ENCODE measurements at regions not wholly inside any gene's neighbourhood (a gene's known extent, or its start where the extent isn't known, plus 50 kb on each side); places are given as distances from the start of the nearest gene placed in this dataset.

DNA sequence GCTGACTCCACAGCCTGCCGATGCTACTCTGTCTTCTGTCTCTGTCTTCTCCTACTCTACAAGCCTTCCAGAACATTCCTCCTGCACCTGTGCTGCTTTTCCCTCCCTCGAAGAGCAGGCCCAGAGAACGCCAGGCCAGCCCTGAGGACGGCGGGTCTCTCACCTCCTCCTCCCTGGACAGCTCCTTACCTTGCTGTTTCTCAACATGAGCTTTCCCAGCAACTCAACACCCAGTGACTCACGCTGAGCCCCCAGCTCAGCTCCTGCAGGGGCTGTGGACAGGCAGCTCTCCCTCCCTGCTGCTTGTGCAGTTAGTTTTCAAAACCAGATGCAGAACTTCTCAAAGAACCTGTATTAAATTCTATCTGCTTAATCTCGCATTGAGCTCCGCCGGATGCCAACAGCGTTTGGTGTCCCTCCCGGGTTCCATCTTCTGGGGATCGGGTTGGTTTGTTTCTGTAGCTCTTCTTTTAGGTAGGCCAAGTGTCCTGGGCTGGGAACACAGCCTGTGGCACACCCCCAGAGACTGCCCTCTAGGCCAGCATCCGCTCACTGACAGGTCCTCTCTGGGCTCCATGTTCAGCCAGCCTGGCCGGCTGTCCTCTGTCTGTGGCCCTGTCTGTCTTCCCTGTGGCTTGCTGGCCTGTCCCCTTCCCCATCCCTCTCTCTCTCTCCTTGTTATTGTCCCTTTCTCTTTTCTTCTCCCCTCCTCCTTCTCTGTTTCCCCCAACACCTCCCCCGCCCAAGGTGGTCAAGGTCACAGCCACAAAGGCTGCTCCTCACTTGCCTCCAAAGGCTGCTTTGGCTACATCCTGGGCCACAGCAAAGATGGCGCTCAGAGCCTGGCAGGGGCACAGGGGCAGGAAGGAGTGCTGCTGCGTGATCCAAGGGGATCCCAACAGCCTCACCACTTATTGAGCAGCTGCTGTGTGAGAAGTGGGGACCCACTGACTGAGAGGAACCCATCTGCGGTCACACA lies 391.0 kb downstream of the MATN1 start:
- no peak for DNase-seq (ENCODE audit: low read depth in 2 of 2)

DNA sequence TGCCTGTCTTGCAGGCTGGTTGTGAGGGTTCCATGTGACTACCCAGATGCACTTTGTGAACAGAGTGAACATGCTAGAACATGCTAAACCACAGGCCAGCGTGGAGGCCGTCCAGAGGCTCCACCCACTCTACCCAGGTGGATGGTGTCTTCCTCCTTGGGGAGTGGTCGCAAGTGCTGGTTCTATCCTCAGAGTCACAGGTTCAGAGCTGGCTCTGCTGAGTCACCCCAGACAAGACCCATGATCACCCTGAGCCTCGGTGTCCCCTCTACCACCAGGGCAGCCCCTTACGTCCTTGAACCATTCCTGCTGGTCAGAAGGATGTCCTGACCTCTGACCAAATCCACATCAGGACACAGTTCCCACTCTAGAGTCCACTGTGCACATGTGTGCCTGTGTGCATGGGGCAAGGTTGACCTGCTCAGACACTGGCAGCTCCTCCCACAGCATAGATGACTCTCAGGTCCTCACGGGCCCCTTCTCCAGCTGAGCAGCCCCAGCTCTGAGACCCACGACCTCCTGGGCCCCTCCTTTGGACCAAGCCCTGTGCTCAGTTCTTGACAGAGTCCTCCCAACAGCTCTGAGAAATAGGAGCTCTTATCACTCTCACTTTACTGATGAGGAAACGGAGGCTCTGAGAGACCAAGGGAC lies 391.8 kb downstream of the MATN1 start:
- no peak for DNase-seq (ENCODE audit: low read depth in 2 of 2)

GRCh38 chr1:30330644-30331043 lies 392.7 kb downstream of the MATN1 start:
- DNase-seq (ENCODE audit: low read depth in 2 of 2): no peak

- no peak for DNase-seq (ENCODE audit: low read depth in 2 of 2)
Observed at GRCh38 chr1:30329802-30330557, 393.4 kb downstream of the MATN1 start.

GRCh38 chr1:30329263-30329753 lies 394.1 kb downstream of the MATN1 start:
- no peak for DNase-seq (ENCODE audit: low read depth in 2 of 2)

DNA sequence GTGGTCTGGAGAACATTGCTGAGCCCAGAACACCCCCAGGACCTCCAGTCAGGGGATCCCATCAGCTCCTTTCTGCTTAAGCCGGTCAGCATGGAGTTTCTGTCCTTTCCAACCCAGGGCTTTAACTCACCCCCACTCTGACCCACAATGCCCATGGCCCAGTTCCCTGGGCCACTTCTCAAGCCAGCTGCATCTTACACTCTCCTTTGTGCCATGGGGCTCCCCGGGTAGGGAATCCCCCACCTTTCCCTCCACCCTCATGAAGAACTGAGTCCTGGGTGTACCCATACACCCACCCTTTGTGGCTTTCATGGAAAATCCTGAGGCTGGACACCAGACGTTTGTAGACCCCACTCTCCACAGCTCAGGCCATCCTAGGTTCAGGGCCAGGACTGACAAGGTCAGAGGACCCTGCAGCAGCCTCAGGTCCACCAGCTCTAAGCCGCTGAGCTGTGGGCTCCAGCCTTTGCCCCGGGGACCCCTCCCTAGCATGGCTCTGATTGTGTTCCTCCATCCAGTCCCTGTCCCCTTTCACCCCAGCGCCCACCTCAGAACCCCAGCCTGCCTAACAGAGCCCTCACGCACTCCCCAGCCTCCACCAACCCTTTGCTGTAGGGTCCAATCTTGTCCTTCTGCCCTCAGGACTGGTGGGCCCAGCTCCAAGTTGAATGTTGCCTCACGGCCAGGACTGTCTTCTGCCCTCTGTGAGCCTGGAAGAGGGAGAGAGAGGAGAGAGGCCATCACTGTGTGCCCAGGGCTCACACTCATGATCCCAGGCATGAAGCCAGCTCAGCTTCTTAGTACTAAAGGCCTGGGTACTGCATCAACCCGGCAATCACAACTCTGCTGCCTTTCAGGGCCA lies 394.8 kb downstream of the MATN1 start:
- no peak for DNase-seq (ENCODE audit: low read depth in 2 of 2)

GRCh38 chr1:30328100-30328370 lies 395.4 kb downstream of the MATN1 start:
- no peak for DNase-seq (ENCODE audit: low read depth in 2 of 2)

DNA sequence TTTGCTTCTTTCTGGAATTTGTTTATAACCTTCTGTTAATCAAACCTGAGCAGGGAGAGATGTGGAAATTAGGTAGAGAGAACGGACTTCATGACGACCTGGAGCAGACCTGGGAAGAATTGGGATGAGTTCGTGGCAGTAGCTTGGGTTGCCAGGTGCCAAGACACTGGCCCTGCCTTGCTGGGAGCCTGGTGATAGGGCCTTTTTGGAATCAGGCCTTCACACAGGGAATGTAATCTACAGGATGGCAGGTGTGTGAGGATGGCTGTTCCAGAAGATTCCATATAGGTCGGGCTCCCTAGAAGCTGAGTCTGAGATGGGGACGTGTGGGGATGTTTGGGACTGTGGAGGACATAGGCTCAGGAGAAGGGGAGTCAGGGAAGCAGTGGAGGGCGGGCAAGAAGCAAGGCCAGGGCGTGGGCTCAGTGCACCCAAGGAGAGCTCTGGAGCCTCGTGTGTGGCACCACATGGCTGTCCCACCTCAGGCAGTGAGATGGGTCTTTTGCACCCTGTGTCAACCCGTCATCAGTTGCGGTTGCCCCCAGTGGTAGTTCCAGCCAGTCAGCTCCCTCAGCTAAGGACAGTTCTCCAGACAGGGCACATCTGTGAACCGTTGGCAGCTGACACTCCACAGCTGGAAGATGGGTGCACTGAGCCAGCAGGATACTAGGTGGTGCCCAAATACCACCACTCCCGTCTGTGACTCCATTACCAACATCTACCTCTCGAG lies 395.9 kb downstream of the MATN1 start:
- no peak for DNase-seq (ENCODE audit: low read depth in 2 of 2)

GRCh38 chr1:30325999-30326398 lies 397.4 kb downstream of the MATN1 start:
- DNase-seq (ENCODE audit: low read depth in 2 of 2): no peak

- DNase-seq (ENCODE audit: low read depth in 2 of 2): no peak
Observed at GRCh38 chr1:30325085-30325935, 398.1 kb downstream of the MATN1 start.

DNA sequence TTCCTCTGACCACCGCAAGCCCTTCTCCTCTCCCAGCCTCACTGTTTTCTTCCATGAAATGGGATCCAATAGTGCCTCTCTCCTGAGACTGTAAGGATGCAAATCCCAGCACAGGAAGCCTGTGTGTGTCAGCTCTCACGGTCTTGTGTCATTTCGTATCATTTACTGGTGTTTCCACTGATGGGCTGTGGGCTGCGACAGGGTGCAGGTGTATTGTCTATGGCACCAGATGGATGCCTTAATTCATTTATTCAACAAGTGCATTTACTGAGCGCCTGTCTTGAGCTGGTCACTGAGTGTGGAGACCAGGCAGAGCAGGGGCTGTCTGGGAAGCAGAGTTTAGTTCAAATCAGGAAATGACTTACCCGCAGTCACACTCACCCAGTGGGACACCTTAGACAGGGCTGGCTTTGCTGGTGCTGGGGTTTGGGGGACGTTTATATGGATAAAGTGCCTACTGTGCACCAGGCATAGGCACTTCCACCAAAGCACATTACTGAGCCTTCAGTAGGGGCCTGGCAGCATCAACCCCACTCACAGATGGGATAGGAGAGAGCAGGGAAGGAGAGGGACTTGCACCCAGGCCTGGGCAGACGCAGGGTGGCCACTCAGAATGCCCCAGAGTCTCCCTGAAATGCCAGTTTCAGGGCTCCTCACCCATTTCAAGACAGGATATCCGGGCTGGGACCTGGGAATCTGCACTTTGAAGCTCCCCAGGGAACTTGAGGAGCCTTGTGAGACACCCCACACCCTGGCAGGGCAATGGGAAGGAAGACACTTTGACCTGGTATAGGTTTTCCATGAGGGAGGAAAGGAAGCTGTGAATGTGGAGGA lies 398.9 kb downstream of the MATN1 start:
- DNase-seq (ENCODE audit: low read depth in 2 of 2): no peak

GRCh38 chr1:30323841-30324240 lies 399.5 kb downstream of the MATN1 start:
- no peak for DNase-seq (ENCODE audit: low read depth in 2 of 2)

DNA sequence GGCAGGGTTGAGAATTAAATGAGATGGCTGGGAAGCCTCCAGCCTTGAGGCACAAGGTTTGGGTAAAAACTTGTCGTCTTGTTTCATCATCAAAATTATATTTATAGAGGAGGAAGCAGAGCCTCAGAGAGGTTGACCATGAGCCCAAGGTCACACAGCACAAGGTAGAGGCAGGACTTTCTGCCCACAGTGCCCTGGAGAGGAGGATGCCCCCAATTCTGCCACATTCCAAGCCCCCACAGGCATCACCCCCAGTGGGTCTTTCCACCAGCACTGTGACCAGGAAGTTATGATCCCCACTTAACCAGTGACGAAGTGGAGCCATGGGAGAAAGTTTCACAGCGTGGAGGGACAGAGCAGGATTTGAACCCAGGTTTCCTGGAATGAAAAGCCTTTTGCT lies 400.0 kb downstream of the MATN1 start:
- DNase-seq (ENCODE audit: low read depth in 2 of 2): no peak

GRCh38 chr1:30322859-30323257 lies 400.5 kb downstream of the MATN1 start:
- no peak for DNase-seq (ENCODE audit: low read depth in 2 of 2)

DNA sequence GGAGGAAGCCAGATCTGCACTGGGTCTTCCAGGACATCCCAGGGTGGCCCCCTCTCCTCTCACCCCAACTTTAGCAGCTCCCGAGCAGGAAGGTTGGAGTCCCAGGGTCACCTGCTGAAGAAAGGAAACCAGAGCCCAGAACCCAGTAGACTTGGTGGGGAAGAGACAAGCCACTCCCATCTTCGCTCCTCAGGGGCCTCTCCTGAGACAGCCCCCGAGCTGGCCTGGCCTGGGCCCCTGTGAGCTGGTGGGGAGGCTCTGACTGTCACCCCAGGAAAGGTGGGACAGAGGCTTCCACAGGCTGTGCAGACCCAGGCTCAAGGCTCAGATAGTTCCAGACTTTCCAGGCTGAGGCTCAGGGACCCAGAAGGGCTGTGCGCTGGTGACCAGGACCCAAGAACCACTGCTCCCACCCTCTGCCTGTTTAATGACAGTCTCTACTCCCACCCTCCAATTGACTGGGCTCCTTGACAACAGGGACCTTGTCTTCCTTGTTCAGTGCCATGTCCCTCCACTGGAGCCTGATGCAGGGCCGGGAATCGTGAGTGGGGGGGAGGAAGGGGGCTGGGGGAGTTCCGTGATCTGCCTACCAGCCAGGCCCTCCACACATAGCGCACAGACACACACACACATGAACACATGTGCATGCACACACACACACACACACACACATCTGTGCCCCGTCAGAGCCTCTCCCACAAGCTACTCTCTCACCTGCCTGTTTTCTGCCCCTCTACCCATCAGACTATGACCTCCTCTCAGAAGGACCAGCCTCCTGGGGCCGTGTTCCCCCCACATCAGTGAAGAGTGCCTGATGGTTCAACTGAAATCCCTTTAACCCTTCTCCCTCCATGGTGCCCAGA lies 401.2 kb downstream of the MATN1 start:
- no peak for DNase-seq (ENCODE audit: low read depth in 2 of 2)

GRCh38 chr1:30321246-30321910 lies 402.0 kb downstream of the MATN1 start:
- DNase-seq (ENCODE audit: low read depth in 2 of 2): no peak

DNA sequence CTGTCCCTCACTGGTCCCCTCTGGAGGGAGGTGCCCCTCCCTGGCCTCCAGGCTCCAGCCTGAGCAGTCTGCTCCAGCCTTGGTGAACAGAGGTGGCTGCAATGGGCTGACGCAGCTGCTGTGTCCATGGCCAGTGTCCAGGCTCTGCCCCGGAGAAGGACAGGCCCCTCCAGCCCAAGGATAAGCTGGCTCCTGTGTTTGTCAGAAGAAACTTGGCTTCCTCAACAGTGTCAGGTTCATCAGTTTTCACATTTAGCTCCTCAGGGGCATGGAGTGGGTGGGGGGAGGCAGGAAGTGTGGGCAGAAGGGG lies 402.8 kb downstream of the MATN1 start:
- DNase-seq (ENCODE audit: low read depth in 2 of 2): no peak
